Pancreas (tissue), 10 donors: ENCODE measurements at regions not wholly inside any gene's neighbourhood (a gene's known extent, or its start where the extent isn't known, plus 50 kb on each side); places are given as distances from the start of the nearest gene placed in this dataset.

Source experiments
- ATAC-seq, 4 donors: fragments of 200-7000 bp; cut with Tn5 transposase; one replicate each; pipeline versions ENCODE4 v1.8.0 to v1.9.1; 2020; ENCODE audit warnings: mild to moderate bottlenecking in 4 of 4, moderate library complexity in 4 of 4
- DNase-seq, 6 donors: peaks; one replicate each; pipeline ENCODE4 v3.0.0-alpha.2; 2020
- FAIRE-seq: peaks from 2 replicates; lab custom pipeline; 2012; peaks lifted over from hg19 to GRCh38; lab: Jason Lieb, UNC
- H3K27ac ChIP-seq, 4 donors: fragments of 200-600 bp; sonication (generic); 1 replicate in 3 of 4; 2 replicates in 1 of 4; pipeline versions ENCODE4 v1.5.0 to v1.8.0; 2020
- H3K27me3 ChIP-seq, 4 donors: fragments of 200-600 bp; one replicate each; pipeline ENCODE4 v1.8.0; 2021
- H3K36me3 ChIP-seq, 3 donors: fragments of 200-600 bp; sonication (generic) in 1 of 3; one replicate each; pipeline versions ENCODE4 v1.5.0 to v1.8.0; 2020 to 2021
- H3K4me1 ChIP-seq, 3 donors: fragments of 200-600 bp; one replicate each; pipeline ENCODE4 v1.8.0; 2021
- H3K4me3 ChIP-seq, 4 donors: fragments of 200-600 bp; sonication (generic) in 2 of 4; one replicate each; pipeline versions ENCODE4 v1.5.0 to v1.8.0; 2020 to 2021
- H3K9me3 ChIP-seq, 4 donors: fragments of 200-600 bp; one replicate each; pipeline ENCODE4 v1.8.0; 2021
- CTCF ChIP-seq, 4 donors: fragments of 200-600 bp; sonication (generic) in 3 of 4; IDR thresholded peaks; one replicate each; pipeline versions ENCODE4 v1.5.0 to v1.8.0; 2021; ENCODE audit warnings: antibody characterized with exemption in 4 of 4
- WGBS, 2 donors: extraction: QIAGEN DNeasy Blood & Tissue Kit; methylation state at CpG; one replicate each; pipeline ENCODE4 v1.1.7; 2013; 5-methylcytosine and 5-hydroxymethylcytosine counted together
- intact Hi-C, 3 donors: fragments of 100-400 bp; cut with DNase I; formaldehyde crosslinking; loops; one replicate each; pipeline versions ENCODE4 v1.11.1 to v1.14.2; 2022
- donor health status: healthy with polysubstance abuse.
- donor health status: DM: no; HTN: no; CAD: no; lungs with moderate emphysema.
- donor health status: DM: no; HTN: no; CAD: no.
- donor health status: control.
- donor health status: control.
- donor health status: Bipolar disorder and iron deficiency.
- donor health status: DM: yes; HTN: yes; CAD: no.
- donor health status: DM: no; HTN: no; CAD: no.
- donor health status: DM: no; HTN: no; CAD: no.
- donor health status: DM: yes; HTN: yes; CAD: no.

DNA sequence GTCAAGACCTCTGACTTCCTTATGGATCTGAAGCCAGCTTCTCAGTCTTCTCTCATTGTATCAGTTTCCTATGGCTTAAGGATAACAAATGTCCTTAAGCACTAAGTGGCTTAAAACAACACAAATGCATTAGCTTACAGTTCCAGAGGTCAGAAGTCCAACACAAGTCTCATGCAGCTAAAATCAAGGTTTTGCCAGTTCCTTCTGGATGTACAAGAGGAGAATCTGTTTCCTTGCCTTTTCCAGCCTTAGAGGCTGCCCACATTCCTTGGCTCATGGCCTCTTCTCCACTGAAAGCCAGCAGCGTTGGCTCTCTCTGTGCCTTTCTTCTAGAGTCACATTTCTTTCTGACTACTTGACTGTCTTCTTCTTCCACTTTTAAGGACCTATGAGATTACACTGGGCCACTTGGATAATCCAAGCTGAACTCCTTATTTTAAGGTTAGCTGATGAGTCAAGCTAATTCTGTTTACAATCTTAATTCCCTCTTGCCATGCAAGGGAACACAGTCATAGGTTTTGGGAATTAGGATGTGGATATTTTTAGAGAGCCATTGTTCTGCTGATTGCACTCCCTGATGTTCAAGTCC is 179.0 kb downstream of the BCAS1 start:
- no peak for TF ChIP-seq CTCF (IDR thresholded peaks at IDR 0.05)
- Histone ChIP-seq H3K9me3 (no peaks in the 10 kb centered on the region), H3K27me3 (no peaks in the 10 kb centered on the region), H3K4me1 (no peaks in the 10 kb centered on the region), H3K4me3 (no peak overlapping the region), H3K36me3 (no peaks in the 10 kb centered on the region), H3K27ac (no peak overlapping the region)
- ATAC-seq (no peak), FAIRE-seq (no peak), DNase-seq (no peak)
- WGBS, 2 donors, result 85 to 92% methylated on average over 1 of the region's 1 CpG
- intact Hi-C loops, result no loop called here

DNA sequence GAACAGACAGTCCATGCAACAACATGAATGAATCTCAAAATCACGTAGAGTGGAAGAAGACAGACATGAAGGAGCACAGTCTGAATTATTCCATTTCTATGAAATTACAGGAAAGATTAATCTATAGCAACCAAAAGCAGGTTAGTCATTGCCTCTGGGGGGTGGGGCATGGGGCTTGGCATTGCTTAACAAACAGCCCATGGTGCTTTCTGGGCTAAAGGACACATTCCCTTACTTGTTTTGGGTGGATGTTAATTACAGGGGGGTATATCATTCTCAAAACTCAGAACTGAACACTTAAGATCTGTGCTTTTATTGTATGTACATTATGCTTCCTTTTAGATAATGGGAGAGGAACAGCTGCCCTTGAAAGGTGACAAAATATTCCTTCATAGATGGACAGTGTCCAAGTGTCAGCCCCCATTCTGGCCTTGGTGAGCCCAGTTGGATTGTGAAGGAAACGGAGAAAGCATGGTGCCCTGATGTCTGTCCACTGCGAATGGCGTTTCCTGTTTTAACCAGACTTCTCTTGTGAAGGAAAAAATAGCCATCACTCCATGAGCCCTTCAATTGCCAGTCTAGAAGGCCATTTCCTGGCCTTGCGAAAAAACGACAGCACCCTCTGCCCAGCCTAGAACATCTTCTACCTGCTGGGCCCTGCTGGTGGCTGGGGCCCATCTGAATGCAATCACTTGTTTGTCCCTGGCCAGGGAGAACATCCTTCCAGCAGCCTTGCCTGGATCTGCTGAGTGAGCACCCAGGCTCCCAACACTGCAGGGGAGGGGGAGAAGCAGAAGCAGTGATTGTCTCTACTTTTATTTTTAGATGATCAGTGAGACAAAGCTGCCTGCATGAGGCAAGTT is 179.7 kb downstream of the BCAS1 start:
- ATAC-seq, result peak in 1 of 4 donors; percentile 27
- no peak for FAIRE-seq
- H3K27ac ChIP-seq, result no peak overlapping the region

DNA sequence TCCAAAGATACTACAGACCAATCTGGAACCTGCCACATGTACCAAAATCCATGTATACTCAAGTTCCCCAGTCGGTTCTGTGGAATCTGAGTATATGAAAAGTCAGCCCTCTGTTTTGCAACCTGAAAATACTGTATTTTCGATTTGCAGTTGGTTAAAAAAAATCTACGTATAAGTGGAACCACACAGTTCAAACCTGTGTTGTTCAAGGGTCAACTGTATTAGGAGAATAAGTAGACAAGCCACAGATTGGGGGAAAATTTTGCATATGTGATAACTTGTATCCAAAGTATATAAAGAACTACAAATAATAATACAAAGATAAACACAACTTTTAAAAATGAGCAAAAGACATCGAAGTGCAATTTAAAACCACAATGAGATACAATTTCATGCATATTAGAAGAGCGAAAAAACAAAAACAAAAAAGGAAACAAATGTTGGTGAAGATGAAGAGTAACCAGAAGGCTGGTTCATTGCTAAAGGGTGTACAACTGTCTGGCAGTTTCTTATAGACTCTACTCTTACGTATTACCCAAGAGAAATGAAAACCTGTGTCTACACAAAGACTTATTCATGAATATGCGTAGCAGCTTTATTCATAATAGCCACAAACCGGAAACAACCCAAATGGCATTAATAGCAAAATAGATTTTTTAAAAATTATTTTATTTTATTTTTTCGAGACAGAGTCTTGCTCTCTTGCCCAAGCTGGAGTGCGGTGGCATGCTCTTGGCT is 180.8 kb downstream of the BCAS1 start:
- Histone ChIP-seq H3K27ac (no peak overlapping the region), H3K9me3 (no peaks in the 10 kb centered on the region), H3K4me1 (no peaks in the 10 kb centered on the region), H3K36me3 (no peaks in the 10 kb centered on the region), H3K27me3 (no peaks in the 10 kb centered on the region), H3K4me3 (no peak overlapping the region)
- 88 to 90% methylated on average over 10 of the region's 10 CpGs for WGBS, 2 donors
- DNase-seq, result no peak
- no peak for TF ChIP-seq CTCF (IDR thresholded peaks at IDR 0.05)
- intact Hi-C loops, result no loop called here
- no peak for FAIRE-seq
- no peak for ATAC-seq

More for the DNA sequence above, 179.7 kb downstream of the BCAS1 start:
- no peaks in the 10 kb centered on the region for H3K27me3 ChIP-seq
- WGBS, 2 donors, result 89 to 92% methylated on average over 6 of the region's 6 CpGs
- intact Hi-C loops, result no loop called here
- no peak for DNase-seq
- no peak for TF ChIP-seq CTCF (IDR thresholded peaks at IDR 0.05)
- no peak overlapping the region for H3K4me3 ChIP-seq
- H3K9me3 ChIP-seq, result no peaks in the 10 kb centered on the region
- no peaks in the 10 kb centered on the region for H3K4me1 ChIP-seq
- no peaks in the 10 kb centered on the region for H3K36me3 ChIP-seq

DNA sequence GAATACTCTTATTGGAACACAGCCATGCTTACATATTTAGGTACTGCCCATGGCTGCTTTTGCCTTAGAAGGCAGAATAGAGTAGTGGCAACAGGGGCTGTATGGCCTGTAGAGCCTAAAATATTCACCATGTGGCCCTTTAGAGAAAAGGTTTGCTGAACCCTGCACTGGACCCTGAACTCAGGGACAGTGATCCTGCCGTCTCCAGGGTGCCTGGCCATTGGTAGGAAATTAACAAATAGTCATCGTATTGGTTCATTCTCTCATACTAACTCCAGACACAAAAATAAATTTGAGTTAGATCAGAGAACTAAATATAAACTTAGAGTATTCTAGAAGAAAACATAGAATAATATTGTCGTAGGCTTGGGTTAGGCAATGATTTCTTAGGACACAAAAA is 181.4 kb downstream of the BCAS1 start:
- no peak overlapping the region for H3K27ac ChIP-seq
- no peaks in the 10 kb centered on the region for H3K27me3 ChIP-seq
- TF ChIP-seq CTCF (IDR thresholded peaks at IDR 0.05), result no peak
- no peak overlapping the region for H3K4me3 ChIP-seq
- FAIRE-seq (no peak), DNase-seq (no peak), ATAC-seq (no peak)
- no peaks in the 10 kb centered on the region for H3K36me3 ChIP-seq
- 89 to 96% methylated on average over 3 of the region's 3 CpGs for WGBS, 2 donors
- no peaks in the 10 kb centered on the region for H3K4me1 ChIP-seq
- no peaks in the 10 kb centered on the region for H3K9me3 ChIP-seq
- intact Hi-C loops, result no loop called here
